Retina (tissue), 1 donor: ENCODE measurements at regions not wholly inside any gene's neighbourhood (a gene's known extent, or its start where the extent isn't known, plus 50 kb on each side); places are given as distances from the start of the nearest gene placed in this dataset.

Source experiments
- DNase-seq: peaks from one replicate; pipeline ENCODE4 v3.0.0-alpha.2; 2016

DNA sequence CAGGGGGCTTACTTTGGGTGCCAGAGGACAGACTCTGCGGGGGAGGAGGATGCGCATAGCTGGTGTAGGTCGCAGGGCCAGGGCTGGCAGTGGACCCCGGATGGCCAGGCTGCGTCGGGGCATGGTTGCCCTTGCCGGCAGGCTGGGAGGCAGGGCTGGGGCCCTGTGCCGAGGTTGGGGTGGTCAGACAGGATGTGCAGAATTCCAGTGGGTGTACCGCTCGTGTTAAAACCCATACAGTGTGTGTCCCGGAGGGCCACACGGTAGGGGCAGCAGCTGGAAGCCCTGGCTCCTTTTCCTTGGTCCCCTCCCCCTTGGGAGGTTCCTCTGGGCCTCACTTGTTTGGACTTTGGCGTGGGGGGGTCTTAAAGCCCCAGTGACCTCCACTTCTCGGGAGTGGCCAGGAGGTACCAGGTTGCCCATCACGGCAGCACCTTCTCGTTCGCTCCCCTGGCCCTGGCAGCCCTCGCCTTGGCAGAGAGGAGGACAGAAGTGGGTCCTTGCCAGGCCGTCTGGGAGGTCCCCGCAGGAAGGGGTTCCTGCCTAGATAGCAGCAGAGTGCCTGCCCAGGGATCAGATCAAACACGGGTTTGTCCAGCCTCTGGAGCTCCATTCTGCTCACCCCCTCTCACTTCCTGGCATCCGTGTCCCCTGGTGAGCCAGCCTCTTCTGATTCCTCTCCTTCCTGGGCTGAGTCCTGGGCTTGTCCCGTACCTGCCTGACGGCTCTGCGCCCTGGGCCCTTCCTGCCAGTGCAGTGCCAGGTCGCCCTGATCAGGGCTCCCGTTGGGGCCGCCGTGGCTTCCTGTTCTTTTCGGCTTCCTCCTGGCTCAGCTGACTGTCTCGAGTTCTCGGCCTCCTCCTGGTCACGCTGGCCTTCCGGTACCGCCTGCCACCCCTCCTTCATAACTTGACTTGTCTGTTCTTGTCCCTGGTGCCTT lies 56.7 kb upstream of the HGFAC start:
- DNase-seq, result no peak

DNA sequence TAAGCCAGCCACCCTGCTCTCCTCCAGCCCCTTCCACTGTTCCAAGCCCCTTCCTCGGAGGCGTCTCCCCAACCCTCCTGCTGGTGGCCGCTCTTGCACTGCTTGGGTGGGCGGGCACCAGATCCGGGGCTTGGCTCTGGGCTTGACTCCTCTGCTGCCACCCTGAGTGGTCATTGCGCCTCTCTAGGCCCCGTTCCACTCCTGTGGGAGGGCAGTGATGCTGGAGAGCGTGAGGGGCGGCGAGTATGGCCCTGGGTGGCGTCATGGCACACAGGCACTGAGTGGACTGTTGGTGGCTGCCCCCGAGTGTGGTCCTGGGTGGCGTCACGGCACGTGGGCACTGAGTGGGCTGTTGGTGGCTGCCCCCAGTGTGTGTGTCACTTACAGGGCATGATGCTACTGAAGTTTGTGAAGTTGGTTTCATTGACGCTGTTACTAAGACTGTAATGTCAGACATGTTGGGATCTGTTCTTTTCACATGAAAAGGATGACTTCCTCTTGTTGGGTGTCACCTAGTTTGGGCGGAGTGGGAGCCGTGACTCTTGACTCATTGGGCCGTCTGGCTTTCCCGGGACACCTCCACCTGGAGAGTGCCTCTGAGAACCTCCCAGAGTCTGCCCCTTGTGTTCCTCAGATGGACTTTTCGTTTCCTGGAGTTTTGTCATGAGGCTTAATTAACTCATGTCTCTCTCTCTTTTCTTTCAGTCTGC lies 55.9 kb upstream of the HGFAC start:
- no peak for DNase-seq

DNA sequence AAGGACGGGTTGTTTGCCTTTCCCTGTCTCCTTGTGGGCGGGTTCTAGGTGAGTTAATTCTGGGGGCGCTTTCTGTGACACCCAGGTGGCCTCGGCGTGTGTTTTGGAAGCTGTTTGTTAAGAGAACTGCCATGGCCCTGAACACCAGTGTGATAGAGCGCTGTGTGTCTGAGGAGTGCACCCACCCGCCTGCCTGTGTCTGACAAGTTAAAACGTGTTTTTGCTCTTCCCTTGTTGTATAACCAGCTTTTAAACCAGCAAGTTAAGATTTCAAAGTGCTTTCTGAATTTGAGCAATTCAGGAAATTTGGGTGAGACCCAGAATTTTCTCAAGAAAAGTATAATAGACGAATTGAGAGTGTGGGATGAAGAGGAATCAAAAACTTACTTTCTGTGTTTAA lies 55.2 kb upstream of the HGFAC start:
- no peak for DNase-seq

DNA sequence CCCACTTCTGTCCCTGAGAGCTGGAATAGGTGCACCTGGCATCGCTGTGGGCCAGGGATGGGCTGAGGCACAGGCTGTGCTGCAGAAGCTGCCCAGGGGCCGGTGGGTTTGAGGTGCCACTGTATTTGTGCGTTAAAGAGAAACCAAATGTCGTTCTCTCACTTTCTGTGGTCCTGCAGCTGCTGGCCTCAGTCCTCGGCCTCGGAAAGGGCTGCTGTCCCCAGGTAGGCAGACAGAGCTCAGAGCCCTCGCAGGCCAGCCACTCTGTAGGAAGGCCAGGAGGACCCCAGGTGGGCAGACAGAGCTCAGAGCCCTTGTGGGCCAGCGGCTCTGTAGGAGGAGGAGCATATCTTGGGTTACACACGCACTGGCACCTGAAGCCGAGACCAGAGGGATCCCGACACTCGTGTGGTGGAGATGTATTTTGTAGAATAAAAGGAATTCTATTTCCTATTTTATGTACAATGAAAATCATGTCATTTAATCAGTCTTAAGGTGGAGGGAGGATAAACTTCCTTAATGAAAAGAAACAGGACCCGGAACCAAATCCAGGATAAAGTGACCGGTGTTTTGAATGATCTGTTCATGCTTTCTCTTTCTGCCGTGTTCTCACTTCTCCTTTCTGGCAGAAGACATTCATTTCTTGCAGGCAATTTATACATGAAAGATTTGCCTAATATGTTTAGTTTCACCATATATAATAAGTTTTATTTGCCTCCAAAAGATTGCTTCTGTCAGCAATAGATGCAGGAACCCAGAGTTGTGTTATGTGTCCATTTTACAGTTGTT lies 54.4 kb upstream of the HGFAC start:
- DNase-seq, result no peak

DNA sequence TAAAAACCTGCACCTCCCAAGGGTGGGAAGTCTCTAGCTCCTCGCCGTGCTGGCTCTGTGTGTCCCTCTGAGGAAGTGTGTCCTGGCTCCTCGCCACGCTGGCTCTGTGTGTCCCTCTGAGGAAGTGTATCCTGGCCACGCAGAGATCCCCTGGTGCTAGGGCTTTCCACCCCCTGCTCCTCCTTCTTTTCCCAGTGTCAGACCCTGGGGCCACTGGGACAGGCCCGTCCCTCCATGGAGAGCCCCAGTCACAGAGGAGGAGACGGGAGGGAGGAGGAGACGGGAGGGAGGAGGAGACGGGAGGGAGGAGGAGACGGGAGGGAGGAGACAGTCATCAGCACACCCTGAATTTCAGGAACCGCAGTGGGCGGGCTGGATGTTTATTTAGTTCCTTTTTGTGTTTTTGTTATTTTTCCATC lies 53.8 kb upstream of the HGFAC start:
- DNase-seq, result no peak

DNA sequence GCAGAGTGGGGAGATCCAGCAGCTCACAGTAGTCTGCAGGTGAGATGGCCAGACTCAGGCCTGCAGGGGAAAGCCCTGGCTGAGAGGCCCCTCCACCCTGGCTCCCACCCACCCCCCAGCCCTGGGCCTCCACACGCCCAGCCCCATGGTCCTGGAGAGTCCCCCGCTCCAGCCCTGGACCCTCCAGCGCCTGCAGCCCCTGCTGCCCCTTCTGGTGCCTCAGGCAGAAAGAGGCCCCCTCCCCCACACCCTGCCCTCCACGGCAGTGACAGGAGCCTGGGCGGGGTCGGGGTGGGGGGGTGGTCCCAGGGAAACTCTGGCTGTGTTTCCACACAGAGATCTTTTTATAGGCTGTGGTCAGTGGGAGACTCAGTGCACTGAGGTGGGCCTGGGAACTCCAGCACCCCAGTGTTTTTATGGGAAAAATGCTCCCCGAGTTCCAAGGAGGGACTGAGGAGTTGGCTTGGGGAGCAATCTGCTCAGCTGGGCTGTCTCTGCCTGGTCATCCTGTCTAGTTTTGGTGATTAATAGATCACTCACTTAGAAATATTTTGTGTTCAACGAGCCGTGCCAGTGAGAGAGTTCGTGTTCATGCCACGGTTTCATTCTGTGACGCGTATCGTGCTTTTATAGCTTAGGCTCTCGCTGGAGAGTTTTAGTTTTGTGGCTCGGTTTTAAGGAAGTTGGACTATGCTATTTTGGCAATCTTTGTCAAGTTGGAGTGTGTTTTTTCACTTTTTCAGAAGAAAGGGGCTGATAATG lies 53.1 kb upstream of the HGFAC start:
- peak; percentile 67 for DNase-seq

DNA sequence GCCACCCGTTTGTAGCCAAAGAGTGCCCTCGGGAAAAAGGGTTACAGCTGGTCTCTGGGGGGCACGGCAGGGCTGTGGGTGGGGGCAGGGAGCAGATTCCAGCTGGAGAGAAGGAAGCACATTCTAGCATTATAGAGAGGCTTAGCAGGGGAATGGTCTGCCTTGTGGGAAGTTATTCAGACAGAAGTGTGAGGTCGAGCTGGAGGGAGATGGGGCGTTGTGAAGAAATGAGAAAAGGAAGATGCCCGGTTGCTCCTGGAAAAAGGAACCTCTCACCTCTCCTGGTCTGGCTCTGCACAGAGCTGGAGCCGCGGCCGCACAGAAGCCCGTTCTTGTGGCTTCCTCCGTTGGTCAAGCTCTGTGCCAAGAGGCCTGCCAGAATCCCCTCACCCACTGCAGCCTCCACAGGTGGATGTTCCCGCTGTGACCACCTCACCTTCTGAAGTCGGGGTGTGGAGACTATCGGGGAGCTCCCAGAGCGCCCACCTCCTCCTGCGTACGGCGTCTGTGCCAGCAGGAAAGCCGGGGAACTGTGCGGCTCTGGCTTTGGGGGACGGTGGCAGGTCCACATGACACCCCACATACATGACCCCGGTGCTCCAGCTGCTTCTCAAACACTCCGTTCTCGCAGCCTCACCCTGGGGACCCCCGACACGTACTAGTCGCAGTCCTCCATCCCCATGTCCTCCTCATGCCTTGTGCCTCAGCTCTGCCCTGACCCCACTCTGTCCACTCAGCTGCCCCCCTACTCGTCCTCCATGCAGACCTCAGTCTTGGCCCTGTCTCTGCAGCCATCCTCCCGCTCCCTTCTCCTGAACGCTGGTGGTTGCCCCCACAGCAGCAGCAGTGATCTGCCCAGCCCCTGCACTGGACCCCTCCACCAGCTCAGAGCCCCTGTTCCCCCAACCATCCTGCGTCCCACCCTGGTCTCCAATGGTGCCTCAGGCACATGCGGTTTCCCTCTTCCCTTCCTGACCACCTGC lies 52.2 kb upstream of the HGFAC start:
- peak; percentile 57 for DNase-seq

DNA sequence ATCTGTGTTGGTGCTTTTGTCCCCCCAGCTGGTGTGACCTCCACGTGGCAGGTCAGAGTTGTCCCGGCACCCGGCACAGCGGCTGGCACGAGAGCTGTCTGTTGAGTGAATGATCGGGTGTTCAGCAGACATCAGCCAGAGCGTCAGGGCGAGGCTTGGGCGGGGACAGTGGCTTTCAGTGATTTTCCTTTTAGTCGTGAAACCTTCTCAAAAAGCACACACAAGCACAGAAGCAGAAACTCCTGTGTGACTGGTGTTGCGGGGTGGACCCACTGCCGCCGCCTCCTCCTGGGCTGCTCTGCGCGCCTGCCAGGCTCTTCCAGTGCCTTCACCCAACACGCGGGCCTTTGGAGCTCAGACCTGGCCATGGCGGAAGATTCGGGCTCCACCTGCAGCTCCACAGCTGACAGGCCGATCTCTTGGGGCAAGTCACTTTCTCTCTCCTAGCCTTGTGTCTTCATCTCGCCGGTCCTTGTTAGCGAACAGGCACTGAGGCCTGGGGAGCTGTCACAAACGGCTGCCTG lies 51.4 kb upstream of the HGFAC start:
- DNase-seq, result peak; percentile 64

DNA sequence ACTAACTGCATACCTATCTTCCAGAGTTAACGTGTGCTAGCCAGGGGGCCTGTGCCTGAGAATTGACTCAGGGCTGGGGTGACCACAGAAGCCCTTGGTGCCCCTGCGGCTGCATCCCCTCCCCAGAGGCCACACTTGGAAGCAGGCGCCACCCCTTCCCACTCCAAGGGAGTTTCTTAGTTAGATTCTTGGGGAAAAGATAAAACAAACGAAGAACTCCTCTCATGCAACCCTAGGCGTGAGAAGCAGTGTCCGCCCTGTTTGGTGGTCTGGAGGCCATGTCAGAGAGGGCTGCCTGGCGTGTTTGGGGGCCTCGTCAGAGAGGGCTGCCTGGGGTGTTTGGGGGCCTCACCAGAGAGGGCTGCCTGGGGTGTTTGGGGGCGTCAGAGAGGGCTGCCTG lies 50.3 kb upstream of the HGFAC start:
- DNase-seq, result no peak
